Mucosa of descending colon (tissue), 3 donors: ENCODE measurements at regions not wholly inside any gene's neighbourhood (a gene's known extent, or its start where the extent isn't known, plus 50 kb on each side); places are given as distances from the start of the nearest gene placed in this dataset.

Experiments
- ATAC-seq: fragments of 200-7000 bp; cut with Tn5 transposase; one replicate; pipeline ENCODE4 v1.9.1; 2020; ENCODE audit warnings: mild to moderate bottlenecking, moderate library complexity
- DNase-seq, 3 donors: peaks; one replicate each; pipeline ENCODE4 v3.0.0-alpha.2; 2020
- H3K36me3 ChIP-seq: fragments of 200-600 bp; one replicate; pipeline ENCODE4 v1.8.0; 2021; ENCODE audit warnings: low read depth, mild to moderate bottlenecking
- H3K4me1 ChIP-seq: fragments of 200-600 bp; one replicate; pipeline ENCODE4 v1.8.0; 2021; ENCODE audit warnings: low read depth, mild to moderate bottlenecking
- H3K4me3 ChIP-seq: fragments of 200-600 bp; one replicate; pipeline ENCODE4 v1.8.0; 2021; ENCODE audit warnings: mild to moderate bottlenecking
- H3K9me3 ChIP-seq: fragments of 200-600 bp; one replicate; pipeline ENCODE4 v1.8.0; 2021; ENCODE audit warnings: mild to moderate bottlenecking
- intact Hi-C, 2 donors: fragments of 100-400 bp; cut with DNase I in 1 of 2; cut with micrococcal nuclease in 1 of 2; formaldehyde crosslinking; loops; one replicate each; pipeline versions ENCODE4 v1.11.0 to v1.11.1; 2022; cut with DNase I, micrococcal nuclease
- TF ChIP-seq, protein P1 (sequence below): fragments of 200-600 bp; IDR thresholded peaks from one replicate; pipeline ENCODE4 v1.8.0; 2022; ENCODE audit warnings: antibody characterized with exemption, mild to moderate bottlenecking
- donor health status: DM: no; HTN: no; CAD: no; lungs with moderate emphysema.
- donor health status: DM: no; HTN: no; CAD: no.
- donor health status: DM: no; HTN: yes; CAD: no.

GRCh38 chr6:106772270-106773142 is 143.1 kb downstream of the QRSL1 start:
- TF ChIP-seq, protein P1, sequence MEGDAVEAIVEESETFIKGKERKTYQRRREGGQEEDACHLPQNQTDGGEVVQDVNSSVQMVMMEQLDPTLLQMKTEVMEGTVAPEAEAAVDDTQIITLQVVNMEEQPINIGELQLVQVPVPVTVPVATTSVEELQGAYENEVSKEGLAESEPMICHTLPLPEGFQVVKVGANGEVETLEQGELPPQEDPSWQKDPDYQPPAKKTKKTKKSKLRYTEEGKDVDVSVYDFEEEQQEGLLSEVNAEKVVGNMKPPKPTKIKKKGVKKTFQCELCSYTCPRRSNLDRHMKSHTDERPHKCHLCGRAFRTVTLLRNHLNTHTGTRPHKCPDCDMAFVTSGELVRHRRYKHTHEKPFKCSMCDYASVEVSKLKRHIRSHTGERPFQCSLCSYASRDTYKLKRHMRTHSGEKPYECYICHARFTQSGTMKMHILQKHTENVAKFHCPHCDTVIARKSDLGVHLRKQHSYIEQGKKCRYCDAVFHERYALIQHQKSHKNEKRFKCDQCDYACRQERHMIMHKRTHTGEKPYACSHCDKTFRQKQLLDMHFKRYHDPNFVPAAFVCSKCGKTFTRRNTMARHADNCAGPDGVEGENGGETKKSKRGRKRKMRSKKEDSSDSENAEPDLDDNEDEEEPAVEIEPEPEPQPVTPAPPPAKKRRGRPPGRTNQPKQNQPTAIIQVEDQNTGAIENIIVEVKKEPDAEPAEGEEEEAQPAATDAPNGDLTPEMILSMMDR, result no peak

DNA sequence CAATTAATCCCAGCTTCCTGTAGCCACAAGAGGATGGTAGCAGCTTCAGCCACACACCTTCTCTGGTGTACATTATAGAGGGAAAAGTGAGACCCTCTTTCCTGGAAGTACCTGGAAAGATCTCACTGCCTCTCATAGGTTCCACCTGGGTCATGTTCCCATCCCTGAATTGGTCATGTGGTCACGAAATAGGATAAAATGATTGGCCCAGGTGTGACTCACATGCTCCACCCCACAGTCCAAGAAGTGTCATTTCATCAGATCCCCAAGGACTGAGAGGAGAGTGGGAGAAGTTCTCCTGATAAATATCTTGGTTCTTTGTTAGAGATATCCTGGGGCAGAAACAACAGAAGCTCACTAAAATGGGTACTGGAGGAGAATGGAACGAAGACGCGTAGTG is 142.4 kb downstream of the QRSL1 start:
- Histone ChIP-seq H3K36me3 (no peaks in the 10 kb centered on the region), H3K4me1 (no peaks in the 10 kb centered on the region), H3K9me3 (peaks cover 16% of the 10 kb centered on the region), H3K4me3 (no peak overlapping the region)
- TF ChIP-seq, protein P1, result no peak
- ATAC-seq (no peak), DNase-seq (no peak)
- intact Hi-C loops, result no loop called here

More at GRCh38 chr6:106772270-106773142, 143.1 kb downstream of the QRSL1 start:
- no peak overlapping the region for H3K4me3 ChIP-seq
- DNase-seq (no peak), ATAC-seq (no peak)
- no peaks in the 10 kb centered on the region for H3K36me3 ChIP-seq
- intact Hi-C loops, result no loop called here
- H3K4me1 ChIP-seq, result no peaks in the 10 kb centered on the region
- peaks cover 16% of the 10 kb centered on the region for H3K9me3 ChIP-seq

DNA sequence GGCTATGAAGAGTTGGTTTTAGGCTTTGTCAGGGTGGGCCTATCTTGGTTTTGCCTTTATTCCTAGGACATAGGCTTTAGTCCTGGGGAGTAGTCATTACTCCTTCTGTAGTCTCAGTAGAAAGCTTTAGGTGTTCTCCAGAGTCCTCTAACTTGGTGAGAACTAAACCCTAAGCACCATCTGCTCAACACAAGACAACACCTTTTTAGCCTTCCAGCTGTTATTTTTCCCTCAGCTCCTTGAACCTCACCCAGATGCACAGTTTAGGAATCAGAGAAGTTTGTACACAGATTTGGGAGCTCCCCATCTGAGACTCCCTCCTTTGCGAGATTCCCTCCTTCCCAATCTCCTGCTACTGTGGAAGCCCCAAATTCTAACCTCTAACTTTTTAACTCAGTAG is 141.3 kb downstream of the QRSL1 start:
- TF ChIP-seq, protein P1, result no peak
- Histone ChIP-seq H3K9me3 (peaks cover 16% of the 10 kb centered on the region), H3K4me1 (no peaks in the 10 kb centered on the region), H3K36me3 (no peaks in the 10 kb centered on the region), H3K4me3 (no peak overlapping the region)
- DNase-seq (no peak), ATAC-seq (no peak)
- intact Hi-C loops, result no loop called here

DNA sequence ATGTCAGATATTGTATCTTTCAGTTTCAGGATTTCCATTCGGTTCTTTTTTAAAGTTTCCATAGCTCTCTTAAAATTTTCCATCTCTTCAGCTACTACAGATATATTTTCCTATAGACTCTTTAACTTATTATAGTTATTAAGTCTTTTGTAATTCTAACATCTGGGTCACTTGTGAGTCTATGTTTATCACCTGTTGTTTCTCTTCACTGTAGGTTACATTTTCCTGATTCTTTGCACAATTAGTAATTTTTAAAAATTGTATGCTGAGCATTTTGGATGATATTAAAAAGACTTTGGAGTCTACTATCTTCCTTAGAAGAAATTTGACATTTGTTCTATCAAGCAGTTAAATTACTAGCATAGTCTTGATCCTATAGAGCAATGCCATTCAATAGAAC is 140.7 kb downstream of the QRSL1 start:
- Histone ChIP-seq H3K4me3 (no peak overlapping the region), H3K36me3 (no peaks in the 10 kb centered on the region), H3K4me1 (no peaks in the 10 kb centered on the region), H3K9me3 (peaks cover 16% of the 10 kb centered on the region)
- ATAC-seq, result no peak
- TF ChIP-seq, protein P1, result no peak
- intact Hi-C loops, result no loop called here
- no peak for DNase-seq

DNA sequence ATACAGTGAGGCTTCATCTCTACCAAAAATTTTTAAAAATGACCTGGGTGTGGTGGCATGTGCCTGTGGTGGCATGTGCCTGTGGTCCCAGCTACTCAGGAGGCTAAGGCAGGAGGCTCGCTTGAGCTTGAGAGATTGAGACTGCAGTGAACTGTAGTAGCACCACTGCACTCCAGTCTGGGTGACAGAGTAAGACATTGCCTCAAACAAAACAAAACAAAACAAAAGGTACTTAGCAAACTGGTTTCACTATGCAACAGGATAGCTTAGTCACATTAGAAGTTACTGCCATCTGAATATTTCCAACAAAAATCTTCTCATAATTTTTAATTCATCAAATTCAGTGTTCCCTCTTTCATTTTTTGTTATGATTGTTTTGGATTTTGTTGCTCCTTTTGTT is 137.9 kb downstream of the QRSL1 start:
- intact Hi-C loops, result no loop called here
- no peaks in the 10 kb centered on the region for H3K36me3 ChIP-seq
- peaks cover 16% of the 10 kb centered on the region for H3K9me3 ChIP-seq
- ATAC-seq (no peak), DNase-seq (no peak)
- TF ChIP-seq, protein P1, result no peak
- no peaks in the 10 kb centered on the region for H3K4me1 ChIP-seq
- H3K4me3 ChIP-seq, result no peak overlapping the region
